Osteoblast (primary cell): ENCODE measurements at regions not wholly inside any gene's neighbourhood (a gene's known extent, or its start where the extent isn't known, plus 50 kb on each side); places are given as distances from the start of the nearest gene placed in this dataset.

ENCODE experiments used
- DNase-seq: peaks from one replicate; pipeline ENCODE4 v3.0.0; 2011; ENCODE audit warnings: low spot score, mixed read lengths; ENCODE audit not compliant: insufficient read length; ENCODE audit errors: missing footprints
- H2AFZ ChIP-seq: 2 replicates; pipeline ENCODE4 v1.6.0; 2011; ENCODE audit warnings: mild to moderate bottlenecking, low read length
- H3K27ac ChIP-seq: 2 replicates; pipeline ENCODE4 v1.5.1; 2011; ENCODE audit warnings: mild to moderate bottlenecking, low read depth, low read length, moderate library complexity
- H3K27me3 ChIP-seq: 2 replicates; pipeline ENCODE4 v1.6.0; 2012; ENCODE audit warnings: mild to moderate bottlenecking, control low read depth, inconsistent platforms, low read length, moderate library complexity; ENCODE audit not compliant: insufficient read depth
- H3K36me3 ChIP-seq: 2 replicates; pipeline ENCODE4 v1.5.1; 2011; ENCODE audit warnings: mild to moderate bottlenecking, low read length, control low read depth, moderate library complexity; ENCODE audit not compliant: insufficient read depth
- H3K4me1 ChIP-seq: 2 replicates; pipeline ENCODE4 v1.5.1; 2011; ENCODE audit warnings: mild to moderate bottlenecking, low read length, control low read depth, moderate library complexity; ENCODE audit not compliant: insufficient read depth
- H3K4me2 ChIP-seq: 2 replicates; pipeline ENCODE4 v1.6.0; 2011; ENCODE audit warnings: mild to moderate bottlenecking, low read length; ENCODE audit not compliant: insufficient read depth
- H3K4me3 ChIP-seq: fragments of 200-600 bp; sonication (generic); 3 replicates; pipeline ENCODE4 v1.5.1; 2012; ENCODE audit warnings: mild to moderate bottlenecking, low read length, inconsistent platforms; ENCODE audit not compliant: insufficient read depth
- H3K79me2 ChIP-seq: 2 replicates; pipeline ENCODE4 v1.6.0; 2012; ENCODE audit warnings: mild to moderate bottlenecking, low read length, control low read depth, inconsistent platforms; ENCODE audit not compliant: insufficient read depth
- H3K9me3 ChIP-seq: 2 replicates; pipeline ENCODE4 v1.5.1; 2011; ENCODE audit warnings: low read depth, low read length, control low read depth
- H4K20me1 ChIP-seq: 2 replicates; pipeline ENCODE4 v1.6.0; 2012; ENCODE audit warnings: mild to moderate bottlenecking, low read length, control low read depth; ENCODE audit not compliant: insufficient read depth
- TF ChIP-seq, protein P1 (sequence below): IDR thresholded peaks from 2 replicates; pipeline ENCODE4 v1.5.1; 2011; ENCODE audit warnings: mild to moderate bottlenecking, low read depth, low read length, moderate library complexity; ENCODE audit errors: extremely low read depth

DNA sequence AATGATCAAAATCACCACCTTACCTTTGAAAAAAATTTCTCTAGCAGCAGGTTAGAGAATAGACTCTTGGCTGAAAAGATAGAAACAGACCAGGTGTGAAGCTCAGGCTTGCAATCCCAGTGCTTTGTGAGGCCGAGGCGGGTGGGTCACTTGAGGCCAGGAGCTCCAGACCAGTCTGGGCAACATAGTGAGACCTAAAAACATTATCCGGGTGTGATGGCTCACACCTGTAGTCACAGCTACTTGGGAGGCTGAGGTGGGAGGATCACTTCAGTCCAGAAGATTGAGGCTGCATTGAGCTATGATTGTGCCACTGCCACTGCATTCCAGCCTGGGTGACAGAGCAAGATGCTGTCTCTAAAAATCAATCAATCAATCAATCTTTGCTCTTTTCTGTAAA is 105.3 kb upstream of the TBX3 start:
- Histone ChIP-seq H3K36me3 (no peaks in the 10 kb centered on the region), H4K20me1 (no peaks in the 10 kb centered on the region), H3K9me3 (no peaks in the 10 kb centered on the region), H3K27ac (no peak overlapping the region), H3K4me3 (no peak overlapping the region), H3K27me3 (no peaks in the 10 kb centered on the region), H2AFZ (no peak overlapping the region), H3K4me1 (no peaks in the 10 kb centered on the region), H3K79me2 (no peaks in the 10 kb centered on the region), H3K4me2 (no peak overlapping the region)
- DNase-seq, result no peak
- TF ChIP-seq, protein P1, sequence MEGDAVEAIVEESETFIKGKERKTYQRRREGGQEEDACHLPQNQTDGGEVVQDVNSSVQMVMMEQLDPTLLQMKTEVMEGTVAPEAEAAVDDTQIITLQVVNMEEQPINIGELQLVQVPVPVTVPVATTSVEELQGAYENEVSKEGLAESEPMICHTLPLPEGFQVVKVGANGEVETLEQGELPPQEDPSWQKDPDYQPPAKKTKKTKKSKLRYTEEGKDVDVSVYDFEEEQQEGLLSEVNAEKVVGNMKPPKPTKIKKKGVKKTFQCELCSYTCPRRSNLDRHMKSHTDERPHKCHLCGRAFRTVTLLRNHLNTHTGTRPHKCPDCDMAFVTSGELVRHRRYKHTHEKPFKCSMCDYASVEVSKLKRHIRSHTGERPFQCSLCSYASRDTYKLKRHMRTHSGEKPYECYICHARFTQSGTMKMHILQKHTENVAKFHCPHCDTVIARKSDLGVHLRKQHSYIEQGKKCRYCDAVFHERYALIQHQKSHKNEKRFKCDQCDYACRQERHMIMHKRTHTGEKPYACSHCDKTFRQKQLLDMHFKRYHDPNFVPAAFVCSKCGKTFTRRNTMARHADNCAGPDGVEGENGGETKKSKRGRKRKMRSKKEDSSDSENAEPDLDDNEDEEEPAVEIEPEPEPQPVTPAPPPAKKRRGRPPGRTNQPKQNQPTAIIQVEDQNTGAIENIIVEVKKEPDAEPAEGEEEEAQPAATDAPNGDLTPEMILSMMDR, result no peak

DNA sequence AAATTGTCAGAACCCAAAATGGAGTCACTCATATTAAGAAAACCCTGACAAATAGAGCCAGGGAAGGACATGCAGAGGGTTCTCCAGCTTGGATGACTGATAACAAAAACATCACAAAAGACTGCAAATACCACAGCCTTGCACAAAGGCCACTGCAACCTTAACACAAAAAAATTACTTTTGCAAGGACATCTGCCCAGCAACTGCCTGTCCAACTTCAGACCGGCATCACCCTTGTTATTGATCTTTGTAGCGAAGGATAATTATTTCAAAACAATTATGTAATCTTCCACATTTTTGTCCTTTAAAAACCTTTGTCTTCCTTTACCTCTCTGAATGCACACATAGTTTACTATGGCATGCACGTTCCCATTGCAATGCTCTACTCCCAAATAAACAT is 100.6 kb upstream of the TBX3 start:
- Histone ChIP-seq H3K9me3 (no peaks in the 10 kb centered on the region), H3K4me1 (no peaks in the 10 kb centered on the region), H3K36me3 (no peaks in the 10 kb centered on the region), H2AFZ (peak overlapping the region; percentile 62), H4K20me1 (no peaks in the 10 kb centered on the region), H3K4me3 (no peak overlapping the region), H3K4me2 (no peak overlapping the region), H3K27ac (no peak overlapping the region), H3K79me2 (no peaks in the 10 kb centered on the region), H3K27me3 (peaks cover under 1% of the 10 kb centered on the region)
- TF ChIP-seq, protein P1, result no peak
- DNase-seq, result no peak

DNA sequence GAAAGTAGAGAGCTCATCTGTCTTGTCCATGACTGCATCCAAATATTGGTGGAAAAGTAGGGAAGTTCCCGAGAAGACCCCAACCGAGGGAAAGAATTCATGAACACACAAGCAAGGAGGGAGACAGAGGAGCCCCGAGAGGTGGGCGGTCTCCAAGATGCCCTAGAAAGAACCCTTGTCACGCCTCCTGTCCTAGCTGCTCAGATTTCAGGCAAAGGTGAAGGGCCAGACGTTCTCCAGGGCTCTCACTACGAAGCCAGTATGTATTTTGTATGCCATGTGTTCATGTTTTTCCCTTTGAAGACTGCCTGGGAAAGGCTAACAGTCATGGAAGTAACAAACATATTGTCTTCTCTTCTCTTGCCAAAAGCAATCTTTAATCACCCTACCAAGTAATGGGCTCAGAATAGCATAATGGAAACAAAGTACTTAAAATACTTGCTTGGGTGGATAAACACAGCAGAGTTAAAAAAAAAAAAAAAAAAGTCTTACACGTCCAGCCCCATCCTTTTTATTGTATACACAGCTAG is 99.2 kb upstream of the TBX3 start:
- TF ChIP-seq, protein P1, result no peak
- Histone ChIP-seq H3K27ac (no peak overlapping the region), H3K4me1 (no peaks in the 10 kb centered on the region), H3K27me3 (peaks cover 2% of the 10 kb centered on the region), H4K20me1 (no peaks in the 10 kb centered on the region), H3K9me3 (no peaks in the 10 kb centered on the region), H2AFZ (no peak overlapping the region), H3K36me3 (no peaks in the 10 kb centered on the region), H3K4me3 (no peak overlapping the region), H3K79me2 (no peaks in the 10 kb centered on the region), H3K4me2 (no peak overlapping the region)
- DNase-seq, result no peak

DNA sequence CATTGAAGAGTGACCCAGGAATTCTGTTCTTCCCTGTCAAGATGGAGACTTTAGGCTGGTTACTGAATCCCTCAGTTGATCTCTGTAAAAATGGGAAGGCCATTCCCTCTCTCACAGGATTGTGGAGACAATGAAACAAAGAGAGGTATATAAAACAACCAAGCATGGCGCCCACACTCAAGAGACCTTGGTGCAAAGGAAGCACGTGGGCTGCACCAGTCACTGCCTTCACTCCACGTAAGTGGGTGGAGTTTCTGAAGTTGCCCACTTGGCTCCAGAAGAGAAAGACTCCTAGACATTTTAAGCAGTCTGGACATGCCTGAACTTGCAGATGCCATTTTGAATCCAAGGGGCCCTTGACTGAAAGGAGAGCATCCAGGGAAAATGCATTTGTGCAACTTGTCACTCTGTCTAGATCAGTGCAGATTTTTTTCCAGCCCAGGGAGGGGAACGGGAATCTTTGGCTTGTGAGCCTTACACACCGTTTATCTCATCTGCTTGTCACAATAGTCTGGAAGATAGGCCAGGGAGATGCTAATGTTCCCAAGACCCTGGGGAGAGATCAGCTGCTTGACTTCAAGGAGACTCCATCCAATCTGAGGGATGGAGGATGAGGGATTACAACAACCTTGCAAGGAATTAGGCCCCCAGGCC is 96.9 kb upstream of the TBX3 start:
- Histone ChIP-seq H4K20me1 (no peaks in the 10 kb centered on the region), H3K27ac (no peak overlapping the region), H3K4me3 (no peak overlapping the region), H3K4me1 (no peaks in the 10 kb centered on the region), H3K36me3 (no peaks in the 10 kb centered on the region), H3K4me2 (no peak overlapping the region), H2AFZ (no peak overlapping the region), H3K79me2 (no peaks in the 10 kb centered on the region), H3K9me3 (no peaks in the 10 kb centered on the region), H3K27me3 (peaks cover 2% of the 10 kb centered on the region)
- TF ChIP-seq, protein P1, result no peak
- DNase-seq, result no peak
